Right cardiac atrium (tissue), 5 donors: ENCODE measurements at regions not wholly inside any gene's neighbourhood (a gene's known extent, or its start where the extent isn't known, plus 50 kb on each side); places are given as distances from the start of the nearest gene placed in this dataset.

Experiments
- ATAC-seq, 2 donors: fragments of 200-7000 bp; cut with Tn5 transposase; one replicate each; pipeline versions ENCODE4 v1.8.0 to v1.9.1; 2020; ENCODE audit warnings: moderate library complexity in 2 of 2, mild to moderate bottlenecking in 1 of 2
- DNase-seq, 3 donors: peaks; one replicate each; pipeline ENCODE4 v3.0.0-alpha.2; 2020
- H3K27ac ChIP-seq: one replicate; pipeline ENCODE4 v1.5.1; 2013; ENCODE audit warnings: mild to moderate bottlenecking, low read length, control low read depth, moderate library complexity
- H3K27me3 ChIP-seq: one replicate; pipeline ENCODE4 v1.6.1; 2013; ENCODE audit not compliant: control insufficient read depth, insufficient read depth
- H3K4me1 ChIP-seq: one replicate; pipeline ENCODE4 v1.6.1; 2013; ENCODE audit warnings: low read length; ENCODE audit not compliant: control insufficient read depth, insufficient read depth
- H3K4me3 ChIP-seq: one replicate; pipeline ENCODE4 v1.5.1; 2013; ENCODE audit warnings: low read length, control low read depth
- H3K9me3 ChIP-seq: one replicate; pipeline ENCODE4 v1.6.1; 2013; ENCODE audit warnings: low read length; ENCODE audit not compliant: control insufficient read depth
- WGBS: extraction: QIAGEN DNeasy Blood & Tissue Kit; methylation state at CpG from one replicate; pipeline ENCODE4 v1.1.7; 2013; 5-methylcytosine and 5-hydroxymethylcytosine counted together
- intact Hi-C, 4 donors: fragments of 100-400 bp; cut with DNase I; formaldehyde crosslinking; loops; one replicate each; pipeline versions ENCODE4 v1.11.0 to v1.14.0; 2022 to 2023
- donor health status: healthy with polysubstance abuse.
- donor health status: DM: no; HTN: yes; CAD: no.
- donor health status: DM: no; HTN: no; CAD: no.
- donor health status: DM: no; HTN: yes; CAD: no; lungs with severe emphysema.
- donor health status: DM: yes; HTN: yes; CAD: no.

GRCh38 chr2:62447411-62447810 is 58.6 kb downstream of the TMEM17 start:
- intact Hi-C loops: no loop called here
- H3K4me1 ChIP-seq: no peaks in the 10 kb centered on the region
- H3K27ac ChIP-seq: no peak overlapping the region
- no peaks in the 10 kb centered on the region for H3K27me3 ChIP-seq
- no peak overlapping the region for H3K4me3 ChIP-seq
- DNase-seq: no peak
- no peak for ATAC-seq
- no peaks in the 10 kb centered on the region for H3K9me3 ChIP-seq
- WGBS: 84% methylated on average over 3 of the region's 3 CpGs

- H3K27ac ChIP-seq: no peak overlapping the region
- no peak for DNase-seq
- 83% methylated on average over 1 of the region's 1 CpG for WGBS
Observed at GRCh38 chr2:62446491-62446890, 59.5 kb downstream of the TMEM17 start.

DNA sequence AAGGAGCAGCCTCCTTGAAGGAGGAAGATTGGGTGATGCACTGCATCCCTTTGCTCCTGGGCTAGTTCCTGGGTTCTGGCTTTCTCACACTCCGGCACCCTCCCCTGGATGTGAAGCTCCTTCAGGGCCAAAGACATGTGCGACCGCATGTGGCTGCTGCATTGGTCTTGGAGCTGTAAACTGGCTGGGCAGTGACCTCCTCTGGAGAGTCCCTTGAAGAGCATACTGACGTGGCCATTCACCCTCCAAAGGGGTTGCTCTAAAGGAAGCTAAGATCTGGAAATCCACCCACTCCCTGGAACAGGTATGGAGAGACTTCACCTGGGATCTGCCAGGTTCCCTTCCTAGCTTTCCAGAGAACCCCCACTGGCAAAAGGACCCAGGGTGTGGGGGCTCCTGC is 62.1 kb downstream of the TMEM17 start:
- no peaks in the 10 kb centered on the region for H3K4me1 ChIP-seq
- WGBS: 85% methylated on average over 4 of the region's 4 CpGs
- no peak overlapping the region for H3K27ac ChIP-seq
- intact Hi-C loops: no loop called here
- H3K9me3 ChIP-seq: no peaks in the 10 kb centered on the region
- no peaks in the 10 kb centered on the region for H3K27me3 ChIP-seq
- DNase-seq (no peak), ATAC-seq (no peak)
- no peak overlapping the region for H3K4me3 ChIP-seq

More at GRCh38 chr2:62446491-62446890, 59.5 kb downstream of the TMEM17 start:
- Histone ChIP-seq H3K4me1 (no peaks in the 10 kb centered on the region), H3K4me3 (no peak overlapping the region), H3K9me3 (no peaks in the 10 kb centered on the region), H3K27me3 (no peaks in the 10 kb centered on the region)
- intact Hi-C loops: no loop called here
- no peak for ATAC-seq

DNA sequence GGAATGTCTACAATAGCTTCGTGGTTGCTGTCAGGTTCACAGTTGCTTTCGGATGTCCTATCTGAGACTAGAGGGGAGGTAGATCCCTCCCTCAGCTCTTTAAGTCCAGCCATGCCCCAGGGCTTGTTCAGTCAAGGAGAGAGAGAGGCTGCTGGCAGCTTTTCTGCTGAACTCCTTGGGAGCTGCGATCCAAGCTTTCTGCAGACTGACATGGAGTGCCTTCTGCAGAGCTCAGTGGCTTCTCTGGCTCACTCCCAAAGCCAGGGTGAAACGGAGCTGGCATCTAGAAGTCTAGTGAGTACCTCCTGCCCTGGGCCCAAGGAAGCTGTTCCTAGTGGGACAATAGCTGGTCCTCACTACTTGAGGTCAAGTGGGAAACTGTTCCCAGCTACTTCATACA is 62.5 kb downstream of the TMEM17 start:
- ATAC-seq: no peak
- H3K4me3 ChIP-seq: no peak overlapping the region
- no peaks in the 10 kb centered on the region for H3K4me1 ChIP-seq
- no peak overlapping the region for H3K27ac ChIP-seq
- no peaks in the 10 kb centered on the region for H3K27me3 ChIP-seq
- intact Hi-C loops: no loop called here
- DNase-seq: no peak
- 86% methylated on average over 4 of the region's 4 CpGs for WGBS
- H3K9me3 ChIP-seq: no peaks in the 10 kb centered on the region

DNA sequence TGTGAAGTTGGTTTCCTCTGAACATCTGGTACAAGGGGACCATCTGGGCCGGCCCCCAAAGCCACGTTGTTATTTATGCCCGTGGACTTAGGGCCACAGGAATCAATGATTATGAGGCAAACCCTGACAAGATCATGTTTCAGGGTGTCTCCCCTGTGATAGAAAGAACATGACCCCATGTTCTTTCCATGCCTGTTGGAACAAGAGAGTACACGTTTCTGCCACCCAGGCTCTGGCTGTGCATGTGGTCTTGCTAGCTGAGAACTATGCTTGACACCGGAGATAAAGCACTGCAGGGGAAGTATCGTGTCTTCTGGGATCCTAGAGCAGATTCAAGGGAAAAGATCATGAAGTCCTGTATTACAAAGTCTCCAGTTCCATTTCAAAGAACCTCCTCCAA is 64.2 kb downstream of the TMEM17 start:
- H3K27ac ChIP-seq: no peak overlapping the region
- WGBS: 81% methylated on average over 6 of the region's 6 CpGs
- no peaks in the 10 kb centered on the region for H3K4me1 ChIP-seq
- no peak for DNase-seq
- no peaks in the 10 kb centered on the region for H3K9me3 ChIP-seq
- H3K4me3 ChIP-seq: no peak overlapping the region
- no peak for ATAC-seq
- intact Hi-C loops: no loop called here
- H3K27me3 ChIP-seq: no peaks in the 10 kb centered on the region

DNA sequence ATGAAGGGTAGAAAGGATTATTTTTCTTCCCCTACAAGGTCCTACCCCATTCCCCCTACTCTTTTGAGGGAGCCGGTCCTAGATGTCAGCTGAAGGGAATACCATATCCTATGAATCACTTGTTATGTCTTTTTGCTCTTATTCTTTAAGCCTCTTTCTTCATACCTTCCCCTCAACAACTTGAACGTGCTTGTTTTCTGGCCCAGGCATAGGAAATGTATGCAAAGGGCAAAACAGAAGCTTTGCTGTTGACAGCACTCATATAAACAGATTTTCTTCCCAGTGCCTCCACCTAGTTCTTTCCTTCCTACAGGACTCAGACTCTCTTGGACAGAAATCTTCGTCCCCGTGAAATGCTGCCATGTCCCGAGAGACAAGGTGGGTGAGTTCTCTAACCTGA is 64.6 kb downstream of the TMEM17 start:
- WGBS: 91% methylated on average over 5 of the region's 5 CpGs
- H3K27ac ChIP-seq: no peak overlapping the region
- no peak overlapping the region for H3K4me3 ChIP-seq
- H3K9me3 ChIP-seq: no peaks in the 10 kb centered on the region
- DNase-seq (no peak), ATAC-seq (no peak)
- intact Hi-C loops: no loop called here
- H3K27me3 ChIP-seq: no peaks in the 10 kb centered on the region
- H3K4me1 ChIP-seq: no peaks in the 10 kb centered on the region

GRCh38 chr2:62440281-62440946 is 65.6 kb downstream of the TMEM17 start:
- no peaks in the 10 kb centered on the region for H3K27me3 ChIP-seq
- H3K4me1 ChIP-seq: no peaks in the 10 kb centered on the region
- H3K27ac ChIP-seq: no peak overlapping the region
- ATAC-seq: no peak
- no peaks in the 10 kb centered on the region for H3K9me3 ChIP-seq
- no peak for DNase-seq
- 88% methylated on average over 6 of the region's 6 CpGs for WGBS
- no peak overlapping the region for H3K4me3 ChIP-seq
- intact Hi-C loops: no loop called here

DNA sequence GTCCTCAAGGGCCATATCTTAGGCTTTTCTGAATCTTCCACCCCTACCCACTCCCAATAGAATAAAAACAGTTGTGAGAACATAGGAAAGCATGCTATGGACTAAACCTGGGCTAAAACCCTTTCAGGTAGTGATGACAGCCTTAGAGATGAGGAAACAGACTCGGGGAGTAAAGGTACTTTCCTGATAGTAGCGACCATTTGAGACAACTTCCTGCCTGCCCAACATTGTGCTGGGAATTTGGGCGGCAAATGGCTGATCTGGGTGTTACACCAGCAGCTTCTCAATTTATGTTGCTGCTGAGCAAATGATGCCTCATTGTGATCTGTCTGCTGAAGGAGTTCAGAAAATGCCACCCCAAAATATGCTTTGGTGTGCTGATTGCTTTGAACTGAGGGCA is 66.6 kb downstream of the TMEM17 start:
- no peaks in the 10 kb centered on the region for H3K27me3 ChIP-seq
- H3K4me3 ChIP-seq: no peak overlapping the region
- H3K27ac ChIP-seq: no peak overlapping the region
- no peak for ATAC-seq
- WGBS: 72% methylated on average over 3 of the region's 3 CpGs
- no peak for DNase-seq
- H3K9me3 ChIP-seq: no peaks in the 10 kb centered on the region
- H3K4me1 ChIP-seq: no peaks in the 10 kb centered on the region
- intact Hi-C loops: no loop called here

DNA sequence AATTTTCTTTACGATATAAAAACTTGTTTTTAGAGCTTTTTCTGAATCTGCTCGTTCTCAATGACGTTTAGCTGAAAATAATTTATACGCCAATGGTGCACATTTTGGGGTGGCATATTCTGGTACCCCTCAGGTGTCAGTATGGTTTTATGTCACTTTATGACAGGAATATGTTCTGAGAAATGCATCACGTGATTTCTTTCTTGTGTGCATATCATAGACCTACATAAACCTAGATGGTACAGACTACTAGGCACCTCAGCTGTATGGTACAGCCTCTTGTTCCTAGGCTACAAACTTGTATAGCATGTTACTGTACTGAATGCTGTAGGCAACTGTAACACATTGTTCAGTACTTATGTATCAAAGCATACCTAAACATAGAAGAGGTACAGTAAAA is 68.2 kb downstream of the TMEM17 start:
- H3K4me1 ChIP-seq: no peaks in the 10 kb centered on the region
- no peaks in the 10 kb centered on the region for H3K27me3 ChIP-seq
- no peaks in the 10 kb centered on the region for H3K9me3 ChIP-seq
- intact Hi-C loops: no loop called here
- no peak overlapping the region for H3K27ac ChIP-seq
- WGBS: 93% methylated on average over 5 of the region's 5 CpGs
- no peak for DNase-seq
- no peak overlapping the region for H3K4me3 ChIP-seq
- ATAC-seq: no peak

DNA sequence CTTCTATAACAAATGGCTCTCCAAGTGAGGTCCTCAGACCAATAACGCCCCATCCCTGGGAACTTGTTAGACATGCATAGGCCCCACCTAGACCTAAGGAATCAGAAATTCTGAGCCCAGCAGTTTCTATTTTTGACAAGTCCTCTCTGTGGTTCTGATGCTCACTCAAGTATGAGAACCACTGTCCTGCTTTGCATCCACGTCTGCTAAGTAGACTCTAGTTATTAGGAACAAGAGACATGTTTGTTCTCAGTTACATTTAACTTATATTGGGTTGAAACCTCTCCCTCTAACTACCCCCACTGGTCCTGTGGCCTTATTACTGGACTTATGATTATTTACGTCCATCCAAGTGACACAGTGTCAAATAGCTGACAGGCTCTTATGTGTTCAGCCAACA is 70.3 kb downstream of the TMEM17 start:
- intact Hi-C loops: no loop called here
- H3K27me3 ChIP-seq: no peaks in the 10 kb centered on the region
- WGBS: 71% methylated on average over 3 of the region's 3 CpGs
- H3K9me3 ChIP-seq: no peaks in the 10 kb centered on the region
- no peak overlapping the region for H3K4me3 ChIP-seq
- DNase-seq (no peak), ATAC-seq (no peak)
- H3K27ac ChIP-seq: no peak overlapping the region
- H3K4me1 ChIP-seq: no peaks in the 10 kb centered on the region

DNA sequence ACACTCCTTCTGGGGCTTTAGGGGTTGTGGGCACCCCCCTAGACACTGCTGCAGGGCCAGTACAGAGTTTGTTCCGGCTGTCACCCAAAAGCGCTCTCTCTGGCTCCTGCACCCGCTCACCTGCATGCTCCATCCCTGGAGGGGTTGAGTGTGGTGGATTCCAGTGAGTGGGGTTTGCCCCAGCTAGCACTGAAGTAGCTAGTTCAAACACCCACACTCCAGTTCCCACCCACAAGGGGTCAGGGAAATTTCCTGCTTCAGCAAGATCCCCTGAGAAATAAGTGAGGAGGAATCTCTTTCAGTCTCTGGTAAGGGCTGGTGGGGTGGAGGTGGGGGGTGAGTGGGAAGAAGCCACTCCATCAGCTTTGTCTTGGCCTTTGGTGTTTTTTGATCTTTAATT is 73.6 kb downstream of the TMEM17 start:
- H3K9me3 ChIP-seq: no peaks in the 10 kb centered on the region
- 91% methylated on average over 3 of the region's 3 CpGs for WGBS
- ATAC-seq (no peak), DNase-seq (no peak)
- H3K27ac ChIP-seq: no peak overlapping the region
- no peaks in the 10 kb centered on the region for H3K4me1 ChIP-seq
- intact Hi-C loops: no loop called here
- no peak overlapping the region for H3K4me3 ChIP-seq
- no peaks in the 10 kb centered on the region for H3K27me3 ChIP-seq

- ATAC-seq (no peak), DNase-seq (no peak)
- H3K27ac ChIP-seq: no peak overlapping the region
- WGBS: 84% methylated on average over 3 of the region's 3 CpGs
- H3K27me3 ChIP-seq: no peaks in the 10 kb centered on the region
- H3K4me1 ChIP-seq: no peaks in the 10 kb centered on the region
- no peaks in the 10 kb centered on the region for H3K9me3 ChIP-seq
- H3K4me3 ChIP-seq: no peak overlapping the region
- intact Hi-C loops: no loop called here
Observed at GRCh38 chr2:62431512-62431911, 74.5 kb downstream of the TMEM17 start.
